ENCODE measurements at regions not wholly inside any gene's neighbourhood (a gene's known extent, or its start where the extent isn't known, plus 50 kb on each side); places are given as distances from the start of the nearest gene placed in this dataset.

DNA sequence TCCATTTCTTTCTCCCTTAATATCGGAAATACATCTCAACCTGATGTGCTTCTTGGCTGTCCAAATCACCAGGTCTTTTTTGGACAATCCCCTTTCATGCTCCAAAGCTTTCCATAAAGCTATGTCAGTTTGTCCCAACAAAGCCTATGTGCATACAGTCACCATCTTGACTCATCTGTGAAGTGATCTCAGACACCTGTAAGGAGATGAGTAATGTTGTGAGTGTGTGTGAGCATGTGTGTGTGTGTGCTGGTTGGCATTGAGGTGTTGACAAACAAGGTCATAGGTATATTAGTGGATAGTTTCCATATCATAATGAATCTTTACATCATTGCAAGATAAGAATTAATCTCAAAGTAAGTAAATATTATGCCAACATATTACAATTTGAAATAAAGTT is 1243.3 kb upstream of the SEL1L start:
- Histone ChIP-seq H3K36me3 (no peaks in the 10 kb centered on the region), H3K27me3 (no peaks in the 10 kb centered on the region), H3K27ac (no peak overlapping the region), H3K4me1 (no peaks in the 10 kb centered on the region), H3K4me3 (replicated peaks in 1 of 3) (no peak overlapping the region), H3K9me3 (no peaks in the 10 kb centered on the region)
- intact Hi-C loops (cut with DNase I), result no loop called here
- TF ChIP-seq, protein P1, sequence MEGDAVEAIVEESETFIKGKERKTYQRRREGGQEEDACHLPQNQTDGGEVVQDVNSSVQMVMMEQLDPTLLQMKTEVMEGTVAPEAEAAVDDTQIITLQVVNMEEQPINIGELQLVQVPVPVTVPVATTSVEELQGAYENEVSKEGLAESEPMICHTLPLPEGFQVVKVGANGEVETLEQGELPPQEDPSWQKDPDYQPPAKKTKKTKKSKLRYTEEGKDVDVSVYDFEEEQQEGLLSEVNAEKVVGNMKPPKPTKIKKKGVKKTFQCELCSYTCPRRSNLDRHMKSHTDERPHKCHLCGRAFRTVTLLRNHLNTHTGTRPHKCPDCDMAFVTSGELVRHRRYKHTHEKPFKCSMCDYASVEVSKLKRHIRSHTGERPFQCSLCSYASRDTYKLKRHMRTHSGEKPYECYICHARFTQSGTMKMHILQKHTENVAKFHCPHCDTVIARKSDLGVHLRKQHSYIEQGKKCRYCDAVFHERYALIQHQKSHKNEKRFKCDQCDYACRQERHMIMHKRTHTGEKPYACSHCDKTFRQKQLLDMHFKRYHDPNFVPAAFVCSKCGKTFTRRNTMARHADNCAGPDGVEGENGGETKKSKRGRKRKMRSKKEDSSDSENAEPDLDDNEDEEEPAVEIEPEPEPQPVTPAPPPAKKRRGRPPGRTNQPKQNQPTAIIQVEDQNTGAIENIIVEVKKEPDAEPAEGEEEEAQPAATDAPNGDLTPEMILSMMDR (IDR thresholded peaks at IDR 0.05), result no peak
- no peak for TF ChIP-seq POLR2A (IDR thresholded peaks at IDR 0.05)
- 94 to 98% methylated on average over 1 of the region's 1 CpG for WGBS, 2 donors
- DNase-seq, result no peak

DNA sequence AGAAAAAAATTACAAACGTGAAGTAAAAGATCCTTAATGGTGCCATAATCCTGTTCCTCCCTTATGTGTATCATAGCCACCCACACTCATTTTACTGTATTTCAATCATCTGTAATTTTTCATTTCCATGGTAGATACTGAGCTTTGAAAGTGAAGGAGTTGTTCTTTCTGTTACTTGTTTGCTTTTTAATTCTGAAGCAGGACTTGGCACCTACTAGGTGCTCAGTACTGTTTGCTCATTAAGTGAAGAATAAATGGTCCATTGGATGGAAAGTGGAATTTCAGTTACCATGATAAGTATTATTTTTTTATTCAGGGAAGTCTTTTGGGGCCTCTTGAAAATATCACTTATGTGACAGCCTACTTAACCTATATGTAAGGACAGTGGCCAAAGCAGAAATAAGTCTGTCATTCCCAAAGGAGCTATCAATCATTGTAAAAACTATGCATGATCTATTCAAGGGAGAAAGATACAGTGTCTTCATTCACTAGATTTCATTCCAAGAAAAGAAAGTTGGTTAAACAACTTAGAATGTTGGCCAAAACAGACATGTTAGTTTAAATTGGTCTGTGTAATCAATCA is 1244.4 kb upstream of the SEL1L start:
- intact Hi-C loops (cut with DNase I), result no loop called here
- Histone ChIP-seq H3K9me3 (no peaks in the 10 kb centered on the region), H3K27me3 (no peaks in the 10 kb centered on the region), H3K4me3 (replicated peaks in 1 of 3) (no peak overlapping the region), H3K36me3 (no peaks in the 10 kb centered on the region), H3K4me1 (no peaks in the 10 kb centered on the region), H3K27ac (no peak overlapping the region)
- TF ChIP-seq, protein P1 (IDR thresholded peaks at IDR 0.05), result no peak
- TF ChIP-seq POLR2A (IDR thresholded peaks at IDR 0.05), result no peak
- WGBS, 2 donors, result 75 to 77% methylated on average over 1 of the region's 1 CpG
- no peak for DNase-seq

DNA sequence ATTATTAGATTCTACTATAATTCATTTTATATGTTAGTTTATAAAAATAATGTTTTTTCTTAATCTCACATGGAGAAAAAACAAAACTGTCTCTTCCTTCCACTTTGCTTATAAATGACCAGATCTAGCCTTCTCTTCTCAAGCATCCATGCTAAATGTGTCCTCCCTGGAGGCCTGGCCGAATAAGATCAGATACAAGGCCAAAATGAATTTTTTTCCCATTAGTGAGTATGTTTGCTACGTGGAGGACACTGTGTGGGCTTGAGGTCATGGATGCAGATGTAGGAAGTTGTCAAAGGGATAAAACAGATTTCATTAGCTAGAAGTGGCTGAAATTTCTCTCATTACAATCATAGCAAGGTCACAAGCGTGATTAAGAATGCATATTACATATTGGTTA is 1244.9 kb upstream of the SEL1L start:
- Histone ChIP-seq H3K27ac (no peak overlapping the region), H3K9me3 (no peaks in the 10 kb centered on the region), H3K4me1 (no peaks in the 10 kb centered on the region), H3K4me3 (replicated peaks in 1 of 3) (no peak overlapping the region), H3K27me3 (no peaks in the 10 kb centered on the region), H3K36me3 (no peaks in the 10 kb centered on the region)
- no peak for DNase-seq
- TF ChIP-seq, protein P1 (IDR thresholded peaks at IDR 0.05), result no peak
- TF ChIP-seq POLR2A (IDR thresholded peaks at IDR 0.05), result no peak
- WGBS, 2 donors, result 71 to 78% methylated on average over 3 of the region's 3 CpGs
- intact Hi-C loops (cut with DNase I), result no loop called here

DNA sequence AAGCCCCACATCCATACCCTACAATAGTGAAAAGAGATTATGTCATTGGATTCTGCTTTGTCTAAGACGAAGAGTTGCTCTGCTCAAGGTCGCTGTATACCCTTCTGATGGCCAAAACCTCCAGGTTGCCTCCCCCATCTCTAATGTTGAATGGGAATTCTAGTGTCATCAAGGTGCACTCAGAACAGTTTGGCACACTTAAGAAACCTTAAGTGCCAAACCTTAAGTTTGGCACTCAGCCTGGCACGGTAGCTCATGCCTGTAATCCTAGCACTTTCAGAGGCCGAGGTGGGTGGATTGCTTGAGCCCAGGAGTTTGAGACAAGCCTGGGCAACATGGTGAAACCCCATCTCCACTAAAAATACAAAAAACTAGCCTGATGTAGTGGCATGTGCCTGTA is 1245.6 kb upstream of the SEL1L start:
- DNase-seq, result peak; percentile 84 to 87
- TF ChIP-seq, protein P1 (IDR thresholded peaks at IDR 0.05), result no peak
- TF ChIP-seq POLR2A (IDR thresholded peaks at IDR 0.05), result no peak
- WGBS, 2 donors, result 30 to 45% methylated on average over 3 to 4 of the region's 4 CpGs
- H3K27me3 ChIP-seq, result no peaks in the 10 kb centered on the region
- H3K36me3 ChIP-seq, result no peaks in the 10 kb centered on the region
- H3K4me1 ChIP-seq, result no peaks in the 10 kb centered on the region
- no peak overlapping the region for H3K4me3 ChIP-seq (replicated peaks in 1 of 3)
- intact Hi-C loops (cut with DNase I), result no loop called here
- no peak overlapping the region for H3K27ac ChIP-seq
- H3K9me3 ChIP-seq, result no peaks in the 10 kb centered on the region

DNA sequence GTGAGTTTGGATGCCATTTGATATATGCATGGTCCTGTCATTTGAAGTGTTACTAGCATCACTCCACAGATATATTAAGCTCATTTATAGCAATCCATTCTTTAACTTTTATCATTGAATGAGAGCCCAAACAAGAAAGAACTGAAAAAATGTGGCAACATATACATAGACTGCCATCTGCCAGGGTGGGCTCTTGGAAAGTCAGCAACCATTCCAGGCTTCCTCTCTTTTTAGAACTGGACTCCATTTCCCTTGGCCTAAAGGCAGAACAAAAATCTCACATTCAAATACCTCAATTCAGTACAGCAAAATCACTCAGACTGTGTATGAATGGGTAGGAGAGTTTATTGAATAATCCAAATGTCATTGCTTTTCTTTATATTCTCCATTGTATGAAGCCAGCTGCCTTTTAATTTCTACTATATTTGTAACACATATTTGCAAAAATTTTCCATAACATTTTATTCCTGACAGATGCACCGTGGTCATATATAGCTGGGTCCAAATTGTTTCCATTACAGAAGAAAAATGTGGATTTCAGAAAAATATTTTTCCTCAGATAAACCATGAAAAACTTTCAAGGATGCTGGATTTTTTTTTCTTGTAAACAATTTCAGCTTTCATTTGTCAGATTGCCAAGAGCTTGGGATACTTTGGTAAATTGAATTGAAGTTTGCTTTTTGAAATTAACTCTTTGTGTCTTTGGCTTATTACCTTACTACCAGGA is 1252.3 kb upstream of the SEL1L start:
- no peaks in the 10 kb centered on the region for H3K4me1 ChIP-seq
- WGBS, 2 donors, result 63 to 70% methylated on average over 1 of the region's 1 CpG
- H3K36me3 ChIP-seq, result no peaks in the 10 kb centered on the region
- DNase-seq, result no peak
- H3K9me3 ChIP-seq, result no peaks in the 10 kb centered on the region
- TF ChIP-seq, protein P1 (IDR thresholded peaks at IDR 0.05), result no peak
- no peak for TF ChIP-seq POLR2A (IDR thresholded peaks at IDR 0.05)
- intact Hi-C loops (cut with DNase I), result no loop called here
- H3K27ac ChIP-seq, result no peak overlapping the region
- H3K4me3 ChIP-seq (replicated peaks in 1 of 3), result no peak overlapping the region
- no peaks in the 10 kb centered on the region for H3K27me3 ChIP-seq
